MCF 10A (cell line): ENCODE measurements at regions not wholly inside any gene's neighbourhood (a gene's known extent, or its start where the extent isn't known, plus 50 kb on each side); places are given as distances from the start of the nearest gene placed in this dataset.

Experiments used
- BruUV-seq: library from RNA; stranded (reverse); fragments of 400-500 nt; replicated peaks from 2 replicates; lab custom pipeline; 2021; lab: Mats Ljungman, UMichigan
- CTCF ChIA-PET: fragments of 300-600 bp; sonication (Branson Sonifier 250); formaldehyde crosslinking; extraction: SDS; loops from one replicate; lab custom pipeline; 2021; ENCODE audit warnings: antibody characterized with exemption, inconsistent platforms; lab: Yijun Ruan, JAX
- POLR2A ChIA-PET: fragments of 300-600, 350-650 bp; sonication (Branson Sonifier 250); formaldehyde crosslinking; extraction: SDS; loops from one replicate; lab custom pipeline; 2020; ENCODE audit warnings: antibody characterized with exemption, inconsistent platforms; lab: Yijun Ruan, JAX
- DNase-seq: peaks from one replicate; pipeline ENCODE4 v3.0.0-alpha.2; 2018; ENCODE audit not compliant: unreplicated experiment
- H3K27ac Mint-ChIP-seq: one replicate; pipeline ENCODE4 v1.8.0; 2022; ENCODE audit warnings: mild to moderate bottlenecking, low read depth, mixed read lengths; ENCODE audit not compliant: unreplicated experiment
- H3K27me3 Mint-ChIP-seq: one replicate; pipeline ENCODE4 v1.8.0; 2022; ENCODE audit warnings: mixed read lengths; ENCODE audit not compliant: insufficient read depth, unreplicated experiment
- H3K36me3 Mint-ChIP-seq: one replicate; pipeline ENCODE4 v1.8.0; 2022; ENCODE audit warnings: mild to moderate bottlenecking, moderate library complexity, mixed read lengths; ENCODE audit not compliant: insufficient read depth, unreplicated experiment
- H3K4me1 Mint-ChIP-seq: one replicate; pipeline ENCODE4 v1.8.0; 2022; ENCODE audit warnings: mixed read lengths; ENCODE audit not compliant: insufficient read depth, unreplicated experiment
- H3K4me3 Mint-ChIP-seq: one replicate; pipeline ENCODE4 v1.8.0; 2022; ENCODE audit warnings: mild to moderate bottlenecking, moderate library complexity, mixed read lengths; ENCODE audit not compliant: unreplicated experiment
- H3K9me3 Mint-ChIP-seq: one replicate; pipeline ENCODE4 v1.8.0; 2022; ENCODE audit warnings: mixed read lengths; ENCODE audit not compliant: unreplicated experiment
- CTCF ChIP-seq: fragments of 200-600 bp; IDR thresholded peaks from one replicate; pipeline ENCODE4 v1.8.0; 2022; ENCODE audit warnings: antibody characterized with exemption, mild to moderate bottlenecking; ENCODE audit not compliant: unreplicated experiment
- intact Hi-C: fragments of 100-400 bp; cut with micrococcal nuclease; formaldehyde crosslinking; loops from 2 replicates; pipeline ENCODE4 v1.14.1; 2022

- H3K36me3 Mint-ChIP-seq = no peaks in the 10 kb centered on the region
- intact Hi-C loops = no loop called here
- ChIA-PET POLR2A (interaction anchor here (0.6 kb wide), 1 partner anchor 155 kb away, joined by 3 read pairs; no protein-coding TSS in a partner anchor), CTCF (interaction anchor here (0.5 to 4.2 kb wide), 3 partner anchors 13 to 468 kb away, joined by 3 to 25 read pairs (median 19); no protein-coding TSS in a partner anchor)
- H3K27me3 Mint-ChIP-seq = peaks cover 20% of the 10 kb centered on the region
- DNase-seq = no peak
- BruUV-seq = no TSS peak
- H3K4me1 Mint-ChIP-seq = no peaks in the 10 kb centered on the region
- H3K27ac Mint-ChIP-seq = no peak overlapping the region
- H3K4me3 Mint-ChIP-seq = no peak overlapping the region
- peaks cover 23% of the 10 kb centered on the region for H3K9me3 Mint-ChIP-seq
- no peak for TF ChIP-seq CTCF
Observed at GRCh38 chr19:13576726-13577125, 70.4 kb upstream of the CACNA1A start.

GRCh38 chr19:13574933-13575332 lies 68.7 kb upstream of the CACNA1A start:
- Mint-ChIP-seq H3K27me3 (peaks cover 35% of the 10 kb centered on the region), H3K36me3 (no peaks in the 10 kb centered on the region), H3K27ac (no peak overlapping the region), H3K4me1 (no peaks in the 10 kb centered on the region), H3K9me3 (peaks cover 23% of the 10 kb centered on the region), H3K4me3 (no peak overlapping the region)
- BruUV-seq = no TSS peak
- CTCF ChIA-PET = interaction anchor here (0.6 to 2.2 kb wide), 2 partner anchors 13 to 15 kb away, joined by 4 to 8 read pairs; no protein-coding TSS in a partner anchor
- no peak for TF ChIP-seq CTCF
- intact Hi-C loops = no loop called here
- POLR2A ChIA-PET = interaction anchor here (0.7 kb wide), 1 partner anchor 22 kb away, joined by 3 read pairs; no protein-coding TSS in a partner anchor
- no peak for DNase-seq

DNA sequence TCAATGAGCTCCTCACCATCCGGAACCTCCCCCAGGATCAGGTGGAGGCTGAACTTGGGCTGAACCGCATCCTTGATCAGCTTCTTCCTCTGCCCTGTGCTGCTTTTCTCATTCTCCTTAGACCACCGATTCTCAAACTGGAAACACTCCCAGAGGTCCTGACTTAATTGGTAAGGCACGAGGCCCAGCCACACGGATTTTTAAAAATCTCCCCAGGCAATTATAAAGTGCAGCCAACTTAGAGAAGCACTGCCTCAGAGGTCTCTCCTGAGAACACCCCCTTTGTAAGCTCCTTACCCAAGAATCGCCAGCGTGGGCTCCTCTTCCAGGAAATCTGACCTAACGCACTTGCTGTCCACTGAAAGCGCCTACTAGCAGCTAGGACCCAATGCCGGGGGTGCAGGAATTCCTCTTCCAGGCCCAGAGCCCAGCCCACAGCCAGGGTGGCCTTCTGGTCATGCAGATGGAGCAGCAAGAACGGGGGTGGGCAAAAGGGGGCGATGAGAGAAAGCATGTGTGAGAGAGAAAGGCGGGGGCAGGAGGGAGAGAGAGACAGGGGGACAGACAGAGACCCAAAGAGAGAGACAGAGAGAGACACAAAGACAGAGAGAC lies 66.9 kb upstream of the CACNA1A start:
- POLR2A ChIA-PET = no interaction called here
- intact Hi-C loops = no loop called here
- CTCF ChIA-PET = interaction anchor here (0.6 to 1.1 kb wide), 2 partner anchors 15 to 271 kb away, joined by 3 to 5 read pairs; no protein-coding TSS in a partner anchor
- Mint-ChIP-seq H3K36me3 (no peaks in the 10 kb centered on the region), H3K4me1 (no peaks in the 10 kb centered on the region), H3K27me3 (peaks cover 35% of the 10 kb centered on the region), H3K9me3 (peaks cover 21% of the 10 kb centered on the region), H3K4me3 (no peak overlapping the region), H3K27ac (no peak overlapping the region)
- DNase-seq = no peak
- no peak for TF ChIP-seq CTCF
- no TSS peak for BruUV-seq

DNA sequence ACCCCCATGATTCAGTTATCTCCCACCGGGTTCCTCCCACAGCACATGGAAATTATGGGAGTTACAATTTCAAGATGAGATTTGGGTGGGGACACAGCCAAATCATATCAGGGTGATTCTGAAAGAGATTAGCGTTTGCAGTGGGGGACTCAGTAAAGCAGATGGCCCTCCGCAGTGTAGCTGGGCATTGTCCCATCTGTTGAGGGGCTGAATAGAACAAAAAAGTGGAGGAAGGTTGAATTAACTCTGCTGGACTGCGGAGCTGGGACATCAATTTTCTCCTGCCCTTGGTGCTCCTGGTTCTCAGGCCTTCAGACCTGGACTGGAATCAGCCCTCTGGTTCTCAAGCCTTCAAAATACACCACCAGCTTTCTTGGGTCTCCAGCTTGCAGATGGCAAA lies 55.2 kb upstream of the CACNA1A start:
- no peak for TF ChIP-seq CTCF
- H3K36me3 Mint-ChIP-seq = no peaks in the 10 kb centered on the region
- DNase-seq = no peak
- intact Hi-C loops = no loop called here
- ChIA-PET CTCF (interaction anchor here (1.4 kb wide), 1 partner anchor 28 kb away, joined by 6 read pairs; no protein-coding TSS in a partner anchor), POLR2A (no interaction called here)
- H3K9me3 Mint-ChIP-seq = no peaks in the 10 kb centered on the region
- no TSS peak for BruUV-seq
- no peak overlapping the region for H3K4me3 Mint-ChIP-seq
- no peak overlapping the region for H3K27ac Mint-ChIP-seq
- peaks cover 29% of the 10 kb centered on the region for H3K27me3 Mint-ChIP-seq
- H3K4me1 Mint-ChIP-seq = no peaks in the 10 kb centered on the region
